ENCODE measurements at regions not wholly inside any gene's neighbourhood (a gene's known extent, or its start where the extent isn't known, plus 50 kb on each side); places are given as distances from the start of the nearest gene placed in this dataset.
"Not testable (repeated sequence)": the region's sequence is repeated elsewhere in the genome, so short reads cannot be mapped to it uniquely, and the experiment has no call there.

DNA sequence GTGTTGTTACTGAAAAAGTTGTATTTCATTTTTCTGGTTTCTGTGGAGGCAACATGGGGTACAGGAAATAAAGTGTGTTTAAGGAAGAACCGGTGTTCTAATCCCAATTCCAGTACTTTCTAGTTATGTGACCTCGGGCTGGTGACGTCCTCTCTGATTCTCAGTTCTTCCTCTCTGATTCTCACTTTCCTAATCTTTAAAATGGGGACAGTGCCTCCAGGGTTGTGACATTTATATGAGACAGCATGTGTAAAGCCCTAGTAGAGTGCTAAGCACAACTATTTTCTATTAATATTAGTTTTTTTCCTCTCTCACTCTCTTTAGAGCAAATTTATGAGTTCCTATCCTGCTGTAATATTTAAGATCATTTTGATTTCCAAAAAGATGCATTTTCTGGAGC is 50.9 kb upstream of the PTPDC1 start:
- DNase-seq = no peak

DNA sequence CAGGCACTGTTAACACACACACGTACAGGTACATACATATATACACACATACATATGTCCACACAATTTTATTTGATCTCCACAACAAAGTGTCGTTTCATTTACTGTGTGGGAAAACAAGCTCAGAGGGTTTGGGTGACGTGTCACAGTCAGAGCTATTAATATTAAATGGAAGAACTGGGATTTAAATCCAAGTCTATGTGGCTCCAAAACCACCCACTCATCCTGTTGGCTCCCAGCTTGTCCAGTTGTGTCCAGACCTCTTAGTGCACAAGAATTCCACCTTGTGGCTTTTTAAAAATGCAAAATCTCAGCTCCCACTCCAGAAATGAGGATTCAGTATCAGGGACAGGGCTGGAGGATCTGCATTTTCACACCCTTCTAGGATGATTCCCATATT is 52.3 kb upstream of the PTPDC1 start:
- DNase-seq = no peak

GRCh38 chr9:94031380-94031779 is 52.9 kb upstream of the PTPDC1 start:
- DNase-seq = no peak

- DNase-seq = peak; percentile 80
Measured at GRCh38 chr9:94030318-94031179, 53.7 kb upstream of the PTPDC1 start.

- no peak for DNase-seq
Measured at GRCh38 chr9:94029932-94030317, 54.3 kb upstream of the PTPDC1 start.

GRCh38 chr9:94026816-94027215 is 57.4 kb upstream of the PTPDC1 start:
- no peak for DNase-seq

DNA sequence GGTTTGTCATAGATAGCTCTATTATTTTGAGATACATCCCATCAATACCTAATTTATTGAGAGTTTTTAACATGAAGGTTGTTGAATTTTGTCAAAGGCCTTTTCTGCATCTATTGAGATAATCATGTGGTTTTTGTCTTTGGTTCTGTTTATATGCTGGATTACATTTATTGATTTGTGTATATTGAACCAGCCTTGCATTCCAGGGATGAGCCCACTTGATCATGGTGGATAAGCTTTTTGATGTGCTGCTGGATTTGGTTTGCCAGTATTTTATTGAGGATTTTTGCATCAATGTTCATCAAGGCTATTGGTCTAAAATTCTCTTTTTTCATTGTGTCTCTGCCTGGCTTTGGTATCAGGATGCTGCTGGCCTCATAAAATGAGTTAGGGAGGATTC is 61.8 kb upstream of the PTPDC1 start:
- not testable (repeated sequence) for DNase-seq

DNA sequence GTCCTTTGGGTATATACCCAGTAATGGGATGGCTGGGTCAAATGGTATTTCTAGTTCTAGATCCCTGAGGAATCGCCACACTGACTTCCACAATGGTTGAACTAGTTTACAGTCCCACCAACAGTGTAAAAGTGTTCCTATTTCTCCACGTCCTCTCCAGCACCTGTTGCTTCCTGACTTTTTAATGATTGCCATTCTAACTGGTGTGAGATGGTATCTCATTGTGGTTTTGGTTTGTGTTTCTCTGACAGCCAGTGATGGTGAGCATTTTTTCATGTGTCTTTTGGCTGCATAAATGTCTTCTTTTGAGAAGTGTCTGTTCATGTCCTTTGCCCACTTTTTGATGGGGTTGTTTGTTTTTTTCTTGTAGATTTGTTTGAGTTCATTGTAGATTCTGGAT is 63.4 kb upstream of the PTPDC1 start:
- not testable (repeated sequence) for DNase-seq

GRCh38 chr9:94018628-94019027 is 63.5 kb upstream of the BARX1 start:
- DNase-seq = no peak

DNA sequence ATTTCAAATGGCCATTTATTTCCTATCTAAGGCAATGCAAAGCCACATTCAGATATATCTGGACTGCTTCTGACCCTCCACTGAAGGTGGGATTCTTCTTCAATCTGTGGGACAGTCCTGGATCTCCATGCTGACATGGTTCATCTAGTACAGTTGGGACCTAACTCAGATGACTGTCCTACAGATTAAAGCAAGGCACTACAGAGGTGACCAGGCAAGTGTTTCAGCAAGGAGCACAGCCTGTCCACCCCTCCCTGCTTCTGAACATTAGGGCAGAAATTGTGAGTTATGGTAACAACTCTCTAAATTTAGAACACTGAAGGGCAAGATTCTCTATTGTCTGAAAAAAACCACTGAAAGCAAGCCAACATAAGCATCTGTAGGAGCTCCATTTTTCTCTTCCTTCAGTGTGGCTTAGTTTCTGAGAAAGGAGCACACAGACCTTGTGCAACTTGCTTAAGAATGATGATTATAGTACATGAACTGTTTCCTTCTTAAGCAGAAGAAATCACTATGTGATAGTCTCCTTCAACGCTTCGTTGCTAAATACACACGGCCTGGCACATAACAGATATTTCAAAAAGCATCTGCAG is 62.9 kb upstream of the BARX1 start:
- no peak for DNase-seq

- no peak for DNase-seq
Measured at GRCh38 chr9:94016744-94017143, 61.6 kb upstream of the BARX1 start.

DNA sequence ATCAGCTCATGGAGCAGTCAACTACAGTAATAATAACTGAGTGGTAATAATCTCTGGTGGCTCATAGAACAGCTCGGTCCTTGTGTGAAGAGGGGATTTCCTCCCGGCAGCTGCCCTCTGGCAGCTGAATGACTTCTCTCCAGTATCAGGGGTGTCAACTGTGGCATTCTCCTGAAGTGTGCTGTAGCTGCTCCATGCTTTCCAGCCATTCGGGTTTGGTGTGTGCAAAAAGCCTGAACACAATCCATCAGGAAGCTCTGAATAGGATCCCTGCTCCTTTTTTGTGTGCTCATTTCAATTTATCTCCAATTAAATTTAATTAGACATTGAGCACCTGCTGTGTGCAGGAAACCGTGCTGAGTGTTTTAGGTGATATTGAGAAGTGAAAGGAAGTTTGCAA is 59.8 kb upstream of the BARX1 start:
- DNase-seq = no peak

GRCh38 chr9:94014066-94014654 is 59.0 kb upstream of the BARX1 start:
- no peak for DNase-seq

- no peak for DNase-seq
Measured at GRCh38 chr9:94010980-94011533, 55.9 kb upstream of the BARX1 start.

GRCh38 chr9:94005272-94005901 is 50.2 kb upstream of the BARX1 start:
- DNase-seq = no peak

All from stimulated activated naive CD4-positive, alpha-beta T cell treated with Interleukin-2 at 50 U/mL for 16 hours (primary cell).